ENCODE measurements at regions not wholly inside any gene's neighbourhood (a gene's known extent, or its start where the extent isn't known, plus 50 kb on each side); places are given as distances from the start of the nearest gene placed in this dataset.

DNA sequence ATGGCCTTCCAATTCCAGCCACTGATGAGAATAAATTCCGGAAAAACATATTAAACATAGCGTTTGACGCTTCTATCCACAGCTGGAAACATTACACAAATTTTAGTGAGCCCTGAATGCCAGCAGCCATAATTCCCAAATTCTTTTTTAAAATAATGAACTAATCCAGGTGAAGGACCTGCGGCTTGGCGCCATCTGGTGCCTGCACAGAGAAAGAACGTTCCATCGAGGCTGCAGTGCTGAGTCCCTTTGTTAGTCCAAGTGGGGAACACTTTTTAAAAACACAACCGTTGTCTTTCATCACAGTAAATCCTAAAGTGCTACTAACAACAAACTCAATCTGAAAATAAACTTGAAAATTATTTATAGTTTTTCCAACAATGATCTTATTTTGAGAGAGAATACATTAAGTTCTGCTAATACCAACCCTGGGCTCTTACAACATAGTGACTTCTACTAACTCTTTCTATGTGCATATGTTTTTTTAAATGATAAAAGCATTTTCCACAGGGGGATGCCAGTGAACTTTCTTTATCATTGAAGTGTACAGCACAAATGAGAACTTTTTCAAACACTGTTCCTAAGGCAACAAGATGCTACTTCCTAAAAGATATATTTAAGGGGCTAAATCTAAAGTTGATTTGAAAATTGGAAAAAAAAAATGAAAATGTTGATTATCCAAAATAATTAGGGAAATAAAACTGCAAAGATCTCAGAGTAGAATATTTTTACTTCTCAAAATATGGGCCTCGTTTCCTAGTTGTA is 166.9 kb upstream of the RNF32 start:
- TF ChIP-seq, protein P1, sequence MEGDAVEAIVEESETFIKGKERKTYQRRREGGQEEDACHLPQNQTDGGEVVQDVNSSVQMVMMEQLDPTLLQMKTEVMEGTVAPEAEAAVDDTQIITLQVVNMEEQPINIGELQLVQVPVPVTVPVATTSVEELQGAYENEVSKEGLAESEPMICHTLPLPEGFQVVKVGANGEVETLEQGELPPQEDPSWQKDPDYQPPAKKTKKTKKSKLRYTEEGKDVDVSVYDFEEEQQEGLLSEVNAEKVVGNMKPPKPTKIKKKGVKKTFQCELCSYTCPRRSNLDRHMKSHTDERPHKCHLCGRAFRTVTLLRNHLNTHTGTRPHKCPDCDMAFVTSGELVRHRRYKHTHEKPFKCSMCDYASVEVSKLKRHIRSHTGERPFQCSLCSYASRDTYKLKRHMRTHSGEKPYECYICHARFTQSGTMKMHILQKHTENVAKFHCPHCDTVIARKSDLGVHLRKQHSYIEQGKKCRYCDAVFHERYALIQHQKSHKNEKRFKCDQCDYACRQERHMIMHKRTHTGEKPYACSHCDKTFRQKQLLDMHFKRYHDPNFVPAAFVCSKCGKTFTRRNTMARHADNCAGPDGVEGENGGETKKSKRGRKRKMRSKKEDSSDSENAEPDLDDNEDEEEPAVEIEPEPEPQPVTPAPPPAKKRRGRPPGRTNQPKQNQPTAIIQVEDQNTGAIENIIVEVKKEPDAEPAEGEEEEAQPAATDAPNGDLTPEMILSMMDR (IDR thresholded peaks at IDR 0.05), result peak; percentile 47
- no peak for TF ChIP-seq EZH2 (IDR thresholded peaks at IDR 0.05; ENCODE audit: borderline replicate concordance, insufficient read depth, low read depth, low read length, poor library complexity, severe bottlenecking)

Measured in B cell (primary cell).